ENCODE measurements at regions not wholly inside any gene's neighbourhood (a gene's known extent, or its start where the extent isn't known, plus 50 kb on each side); places are given as distances from the start of the nearest gene placed in this dataset.

DNA sequence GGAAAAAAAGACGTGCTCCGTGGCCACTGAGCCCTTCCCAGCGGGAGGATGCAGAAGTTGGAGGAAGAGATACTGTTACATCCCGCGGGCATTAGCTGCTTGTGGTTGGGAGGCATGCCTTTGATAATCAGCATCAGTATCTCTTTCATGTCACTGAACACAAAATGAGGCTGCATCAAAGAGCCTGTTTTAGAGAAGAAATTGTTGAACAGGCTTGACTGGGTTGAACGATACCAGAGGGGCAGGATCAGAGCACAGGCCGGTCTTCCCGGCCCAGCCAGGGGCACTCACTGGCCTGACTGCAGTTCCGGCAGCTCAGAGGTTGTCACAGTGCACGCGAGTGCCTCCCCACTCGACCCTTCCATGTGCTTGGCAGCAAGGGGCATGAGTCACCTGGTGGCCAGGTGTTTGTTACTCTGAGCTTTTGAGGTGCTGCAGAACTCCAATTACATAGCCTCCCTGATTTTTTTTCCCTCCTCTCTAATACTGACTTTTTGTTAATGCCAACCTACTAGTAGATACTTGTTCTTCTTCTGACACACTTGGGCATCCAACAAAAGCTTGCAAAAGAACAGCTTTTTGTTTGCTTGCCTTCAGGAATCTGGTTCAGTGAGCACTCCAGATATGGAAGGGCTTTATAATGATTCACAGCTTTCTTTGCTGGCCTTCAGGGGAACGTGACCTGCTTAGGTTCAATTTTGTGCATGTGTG lies 121.6 kb downstream of the VAPA start:
- DNase-seq: no peak

- no peak for DNase-seq
Observed at GRCh38 chr18:10036479-10036878, 122.7 kb downstream of the VAPA start.

DNA sequence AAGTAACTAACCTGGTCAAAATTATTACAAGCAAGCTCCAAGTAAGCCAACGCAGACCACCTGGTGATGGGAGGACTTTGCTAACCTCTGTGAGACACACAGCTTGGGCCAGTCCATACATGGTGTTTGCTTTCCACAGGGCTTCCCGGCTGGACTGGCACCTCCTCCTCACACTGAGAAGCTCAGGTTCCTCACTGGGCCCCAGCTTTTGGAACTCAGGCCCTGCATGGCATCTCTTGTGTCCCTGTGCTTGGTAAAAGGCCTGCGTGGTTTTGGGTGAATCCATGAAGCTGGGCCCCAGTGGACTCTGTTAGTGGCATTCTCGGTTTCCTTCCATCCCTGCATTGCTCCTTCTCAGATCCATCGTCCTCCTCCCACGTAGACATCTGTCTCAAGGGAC lies 123.4 kb downstream of the VAPA start:
- no peak for DNase-seq

DNA sequence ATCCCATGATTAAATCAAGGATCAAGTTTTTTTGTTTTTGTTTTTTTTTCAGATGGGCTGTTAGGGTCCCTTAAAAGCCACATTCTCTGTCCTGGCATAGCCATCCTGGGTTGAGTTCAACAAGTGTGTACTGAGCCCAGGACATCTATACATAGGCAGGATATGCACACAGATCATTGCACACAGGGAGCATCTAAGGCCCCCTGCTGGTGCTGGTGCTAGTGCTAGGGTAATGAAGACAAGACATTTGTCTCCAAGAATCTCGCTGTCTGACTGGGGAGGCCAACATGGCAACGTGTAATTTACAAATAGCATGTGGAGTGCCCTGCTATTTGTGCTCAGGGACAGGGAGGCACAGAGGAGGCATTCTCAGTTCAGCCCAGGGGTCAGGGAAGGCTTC lies 124.5 kb downstream of the VAPA start:
- DNase-seq: no peak

GRCh38 chr18:10040287-10041011 lies 126.6 kb downstream of the VAPA start:
- DNase-seq: no peak

GRCh38 chr18:10041180-10041579 lies 127.4 kb downstream of the VAPA start:
- DNase-seq: no peak

DNA sequence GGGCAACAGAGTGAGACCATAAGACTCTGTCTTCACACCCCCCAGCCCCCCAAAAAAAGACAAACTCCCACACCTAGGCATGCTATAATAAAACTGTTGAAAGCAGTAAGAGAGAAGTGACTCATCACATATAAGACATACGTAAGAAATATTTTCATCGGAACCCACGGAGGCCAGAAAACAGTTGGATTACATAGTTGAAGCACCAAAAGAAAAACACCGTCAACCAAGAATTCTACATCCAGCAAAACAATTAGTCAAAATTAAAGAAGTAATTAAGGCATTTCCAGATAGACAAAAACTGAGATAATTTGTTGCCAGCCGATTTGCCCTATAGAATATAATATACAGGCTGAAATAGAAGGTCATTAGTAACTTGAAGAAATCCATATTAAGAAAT lies 128.7 kb downstream of the VAPA start:
- no peak for DNase-seq

GRCh38 chr18:10044054-10044453 lies 130.2 kb downstream of the VAPA start:
- no peak for DNase-seq

DNA sequence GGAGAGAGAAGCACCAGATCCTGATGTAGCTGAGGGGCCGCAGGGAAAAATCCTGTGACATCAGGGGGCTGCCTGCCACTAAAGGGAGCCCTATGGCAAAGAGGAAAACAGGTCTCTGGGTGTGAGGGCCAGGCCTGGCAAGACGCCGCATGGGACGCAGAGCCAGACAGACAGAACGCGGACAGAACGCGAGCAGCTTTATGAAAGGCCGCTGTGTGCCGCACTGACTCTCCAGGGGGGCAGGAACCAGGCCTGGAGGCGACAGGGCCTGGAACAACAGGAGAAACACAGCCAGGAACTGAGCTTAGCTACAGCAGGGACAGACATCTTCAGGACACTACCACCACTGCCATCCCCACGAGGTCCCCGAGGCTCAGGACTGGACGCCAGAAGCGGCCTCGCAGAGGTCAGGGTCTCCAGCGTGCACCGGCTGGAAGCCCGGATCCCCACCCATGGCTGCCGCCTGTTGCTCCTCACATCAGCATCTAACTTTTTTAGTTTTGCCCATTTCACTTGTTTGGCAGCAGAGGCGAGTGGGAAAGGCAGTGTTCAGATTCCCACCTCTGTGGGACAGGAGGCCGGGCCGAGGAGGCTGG lies 131.6 kb downstream of the VAPA start:
- DNase-seq: no peak

DNA sequence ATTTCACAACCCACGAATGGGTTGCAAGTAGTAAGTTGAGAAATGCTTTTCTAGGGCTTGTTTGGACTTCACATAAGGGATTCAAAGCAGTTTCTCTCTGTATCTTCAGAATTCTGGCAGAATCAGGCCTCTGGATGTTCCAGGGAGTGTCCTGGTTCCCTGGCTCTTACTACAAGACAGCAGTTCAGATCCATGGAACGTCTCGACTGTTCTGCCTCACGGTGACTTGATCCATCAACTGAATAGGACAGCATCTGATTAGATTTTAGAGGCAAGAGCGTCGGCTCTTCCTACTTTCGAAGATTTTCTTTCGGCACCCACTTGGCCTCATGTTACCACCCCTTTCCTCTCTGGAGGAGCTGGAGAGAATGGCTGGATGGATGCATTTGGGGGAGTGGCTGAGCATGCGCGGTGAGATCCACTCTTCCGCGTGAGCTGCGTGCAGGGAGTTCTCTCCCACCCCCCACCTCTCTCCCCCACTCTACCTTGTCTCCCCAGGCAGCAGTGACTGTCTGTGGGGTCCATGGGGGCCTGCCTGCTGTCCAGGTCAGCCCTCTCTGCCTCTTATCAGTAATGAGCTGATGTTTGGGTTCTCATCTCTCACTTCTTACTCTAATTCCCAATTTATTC lies 132.5 kb downstream of the VAPA start:
- no peak for DNase-seq

DNA sequence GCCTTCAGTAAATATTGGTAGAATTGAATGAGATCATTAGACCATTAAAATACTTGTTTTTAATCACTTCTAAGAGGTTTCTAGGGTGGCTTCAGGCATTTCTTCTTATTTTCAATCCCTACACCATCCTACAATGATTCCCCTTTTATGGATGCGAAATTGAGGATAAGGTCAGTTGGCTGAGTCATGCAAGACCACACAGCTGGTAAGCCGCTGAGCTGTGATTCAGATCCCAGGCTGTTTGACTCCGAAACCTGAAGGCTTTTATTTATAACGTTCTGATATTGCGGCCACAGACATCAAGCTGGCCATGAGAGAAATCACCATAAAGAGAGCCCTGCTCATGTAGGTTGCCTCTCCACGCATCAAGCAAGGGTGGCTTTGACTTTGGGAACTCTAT lies 133.4 kb downstream of the VAPA start:
- no peak for DNase-seq

DNA sequence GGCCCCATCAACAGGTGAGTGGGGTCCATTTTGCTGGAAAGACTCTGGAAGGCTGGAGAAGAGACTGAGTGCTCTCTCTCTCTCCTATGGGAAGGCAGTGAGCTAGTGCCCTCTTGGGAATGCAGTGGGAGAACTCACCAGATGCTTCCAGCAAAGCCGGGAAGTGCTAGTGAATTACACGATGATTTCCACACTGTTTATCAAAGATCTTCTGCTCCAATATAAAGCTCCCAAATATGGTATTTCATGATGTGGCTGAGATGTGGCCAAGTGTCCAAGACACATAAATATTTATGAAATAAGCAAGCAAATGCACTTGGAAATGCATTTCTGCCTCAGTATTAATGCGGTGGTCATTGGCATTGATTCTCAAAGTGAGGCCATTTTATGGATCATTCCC lies 135.9 kb downstream of the VAPA start:
- no peak for DNase-seq

- DNase-seq: no peak
Observed at GRCh38 chr18:10050956-10051355, 137.1 kb downstream of the VAPA start.

DNA sequence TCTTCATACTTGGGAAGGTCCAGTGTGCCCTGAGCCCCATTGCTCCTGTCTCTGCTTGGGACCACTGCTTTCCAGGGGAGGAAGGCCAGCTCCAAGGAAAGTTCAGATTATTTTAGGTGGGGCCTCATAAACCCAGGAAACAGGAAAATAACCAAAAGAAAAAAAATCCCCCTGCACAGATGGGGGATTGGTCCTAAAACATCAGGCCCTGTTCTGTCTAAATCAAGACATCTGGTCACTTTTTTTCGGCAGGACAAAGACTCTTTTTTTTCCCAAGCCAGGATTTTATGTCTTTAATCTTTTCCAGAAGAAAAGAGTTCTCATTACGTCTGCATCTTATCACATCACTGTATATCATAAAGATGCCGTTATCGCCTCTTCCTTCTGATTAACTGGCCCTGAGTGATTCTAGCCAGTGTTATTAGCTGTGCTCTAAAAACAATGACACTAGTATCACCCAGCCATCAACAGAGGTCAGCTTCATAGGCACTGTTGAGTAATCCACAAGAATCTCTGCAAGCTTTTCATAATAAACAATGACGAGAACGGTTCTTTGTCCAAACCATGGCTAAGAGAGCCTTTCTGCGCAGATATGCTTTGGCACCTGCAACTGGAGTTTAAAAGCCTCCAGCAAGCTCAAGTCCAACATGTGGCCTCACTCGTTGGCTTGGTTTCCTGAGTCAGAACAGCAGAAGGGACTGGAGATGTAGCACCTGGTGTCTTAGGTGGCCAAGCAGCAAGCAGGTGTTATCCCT lies 138.2 kb downstream of the VAPA start:
- no peak for DNase-seq

- DNase-seq: no peak
Observed at GRCh38 chr18:10052871-10053270, 139.1 kb downstream of the VAPA start.

DNA sequence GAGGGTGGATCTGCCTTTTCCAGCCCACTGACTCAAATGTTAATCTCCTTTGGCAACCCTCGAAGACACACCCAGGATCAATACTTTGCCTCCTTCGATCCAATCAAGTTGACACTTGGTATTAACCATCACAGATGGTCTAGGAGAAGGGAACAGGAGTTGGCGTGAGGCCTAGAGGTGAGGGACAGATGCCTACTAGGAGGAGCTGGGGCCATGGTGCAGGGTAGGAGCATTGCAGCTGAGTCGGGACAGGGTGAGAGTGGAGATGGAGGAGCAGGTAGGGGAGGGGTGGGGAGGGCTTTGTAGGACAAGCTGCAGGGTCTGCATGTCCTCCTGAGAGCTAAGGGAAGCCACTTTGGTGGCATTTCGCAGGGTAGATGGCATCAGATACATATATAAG lies 140.0 kb downstream of the VAPA start:
- no peak for DNase-seq

DNA sequence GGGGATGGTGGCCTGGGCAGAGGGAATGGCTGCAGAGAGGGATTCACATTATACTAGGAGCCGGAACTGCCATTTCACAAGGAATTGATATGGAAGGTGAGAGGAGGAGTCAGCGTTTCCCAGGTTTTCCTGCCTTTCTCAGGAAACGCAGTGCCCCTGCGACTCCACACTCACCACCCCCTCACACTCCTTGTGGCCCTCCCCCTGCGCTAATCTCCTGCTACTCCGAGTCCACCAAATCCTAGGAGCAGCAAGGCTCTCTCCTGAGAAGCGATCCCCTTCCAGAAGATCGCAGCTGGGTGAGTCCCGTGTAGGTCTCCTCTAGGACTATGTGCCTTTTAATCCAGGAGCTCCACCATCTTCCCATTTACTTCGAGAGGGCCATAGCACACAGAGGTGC lies 140.6 kb downstream of the VAPA start:
- DNase-seq: no peak

DNA sequence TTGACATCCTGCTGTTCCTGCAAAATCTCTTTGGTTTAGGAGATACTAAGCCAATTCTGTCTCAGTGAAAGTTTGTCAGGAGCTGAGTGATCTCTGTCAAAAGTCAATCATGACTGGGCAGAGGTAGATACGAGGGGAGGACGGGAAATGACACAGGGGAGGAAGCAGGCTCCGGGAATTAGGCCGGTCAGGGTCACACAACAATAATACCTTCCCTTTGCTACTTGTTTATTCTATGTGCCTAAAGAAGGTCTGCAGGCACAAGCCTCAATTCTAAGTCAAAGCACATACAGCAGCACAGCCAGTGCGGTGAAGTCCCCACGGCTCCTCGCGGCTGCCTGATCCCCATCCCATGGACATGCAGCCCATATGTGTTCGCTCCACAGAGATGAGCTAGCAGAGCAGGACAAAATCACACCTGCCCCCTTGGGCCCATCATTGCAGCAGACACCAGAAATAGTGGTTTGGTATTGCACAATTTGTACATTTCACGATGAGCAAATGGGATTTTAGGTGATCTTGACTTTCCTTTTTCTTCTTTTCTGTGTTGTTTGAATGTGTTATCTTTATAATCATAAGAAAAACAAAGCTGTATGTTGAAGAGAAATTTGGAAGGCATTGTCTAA lies 141.4 kb downstream of the VAPA start:
- DNase-seq: no peak

- no peak for DNase-seq
Observed at GRCh38 chr18:10056506-10056905, 142.7 kb downstream of the VAPA start.

- no peak for DNase-seq
Observed at GRCh38 chr18:10057401-10057893, 143.6 kb downstream of the VAPA start.

DNA sequence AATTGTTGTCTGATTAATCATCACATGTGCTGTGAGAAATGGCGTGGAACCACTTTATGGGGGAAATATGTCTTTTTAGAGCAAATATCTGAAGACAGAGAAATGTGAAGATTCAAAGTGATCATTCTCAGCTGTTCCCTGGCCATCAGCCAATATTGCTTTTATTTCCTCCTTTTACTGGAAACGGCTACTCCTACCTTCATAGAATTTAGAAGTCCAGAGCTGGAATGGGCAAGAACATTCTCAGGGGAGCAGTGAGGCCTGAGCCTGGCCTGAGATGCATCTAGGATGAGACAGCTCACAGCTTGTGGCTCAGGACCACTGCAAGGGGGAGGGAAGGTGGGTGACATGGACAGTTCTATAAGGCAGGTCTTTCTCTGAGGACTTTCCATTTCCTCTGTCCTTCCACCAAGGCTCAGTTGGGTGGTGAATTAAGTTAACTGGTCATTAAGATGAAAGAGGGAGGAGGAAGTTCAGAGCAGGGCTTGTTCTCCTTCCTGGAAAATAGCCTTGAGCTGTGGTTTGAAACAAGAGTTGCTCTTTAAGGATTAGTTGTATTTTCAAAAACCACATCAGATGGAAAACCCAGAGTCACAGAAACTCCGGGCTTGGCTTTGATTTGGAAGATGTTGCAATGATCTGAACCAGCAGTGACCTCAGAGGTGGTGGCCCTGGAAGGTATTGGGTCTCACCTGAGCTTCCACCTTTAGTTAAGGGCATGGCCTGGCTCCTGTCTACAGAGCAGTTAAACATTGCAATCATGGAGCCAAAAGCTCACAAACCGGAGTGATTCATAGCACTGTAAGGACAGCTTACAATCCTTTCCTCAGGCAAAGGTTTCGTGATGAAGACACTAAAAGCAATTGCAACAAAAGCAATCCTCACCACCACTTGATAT lies 144.3 kb downstream of the VAPA start:
- DNase-seq: peak; percentile 17 to 46
